Activated B cell treated with CpG ODN at 0.5 μM for 24 hours (primary cell): ENCODE measurements at regions not wholly inside any gene's neighbourhood (a gene's known extent, or its start where the extent isn't known, plus 50 kb on each side); places are given as distances from the start of the nearest gene placed in this dataset.

Source experiments
- ATAC-seq: fragments of 200-7000 bp; cut with Tn5 transposase; one replicate; pipeline ENCODE4 v1.10.0; 2021; ENCODE audit warnings: low read depth, mild to moderate bottlenecking, moderate library complexity
- CTCF ChIA-PET: fragments of 350-600 bp; sonication (Branson Sonifier 250); formaldehyde crosslinking; loops from one replicate; lab custom pipeline; 2021; ENCODE audit warnings: antibody characterized with exemption; lab: Charles Lee
- POLR2A ChIA-PET: fragments of 350-600 bp; sonication (Branson Sonifier 250); formaldehyde crosslinking; loops from one replicate; lab custom pipeline; 2021; ENCODE audit warnings: antibody characterized with exemption; lab: Charles Lee
- DNase-seq: peaks from one replicate; pipeline ENCODE4 v3.0.0; 2022
- H3K27ac Mint-ChIP-seq: one replicate; pipeline ENCODE4 v1.8.0; 2020; ENCODE audit warnings: mixed read lengths
- H3K27me3 Mint-ChIP-seq: one replicate; pipeline ENCODE4 v1.8.0; 2021; ENCODE audit warnings: mixed read lengths
- H3K36me3 Mint-ChIP-seq: one replicate; pipeline ENCODE4 v1.8.0; 2021; ENCODE audit warnings: low read depth, mixed read lengths
- H3K4me1 Mint-ChIP-seq: one replicate; pipeline ENCODE4 v1.8.0; 2021; ENCODE audit warnings: mixed read lengths
- H3K4me3 Mint-ChIP-seq: one replicate; pipeline ENCODE4 v1.8.0; 2020; ENCODE audit warnings: mild to moderate bottlenecking, mixed read lengths
- H3K9me3 Mint-ChIP-seq: one replicate; pipeline ENCODE4 v1.8.0; 2020; ENCODE audit warnings: mixed read lengths
- intact Hi-C: fragments of 100-400 bp; cut with micrococcal nuclease; formaldehyde crosslinking; loops from one replicate; pipeline ENCODE4 v1.15.1; 2024
- TF ChIP-seq, protein P1 (sequence below): fragments of 200-600 bp; IDR thresholded peaks from one replicate; pipeline ENCODE4 v1.8.0; 2022; ENCODE audit warnings: antibody characterized with exemption, mild to moderate bottlenecking

GRCh38 chr5:82560561-82560960 is 282.4 kb upstream of the RPS23 start:
- no peaks in the 10 kb centered on the region for H3K4me1 Mint-ChIP-seq
- DNase-seq (no peak), ATAC-seq (no peak)
- no peaks in the 10 kb centered on the region for H3K36me3 Mint-ChIP-seq
- H3K27ac Mint-ChIP-seq: no peak overlapping the region
- ChIA-PET POLR2A (no interaction called here), CTCF (no interaction called here)
- TF ChIP-seq, protein P1, sequence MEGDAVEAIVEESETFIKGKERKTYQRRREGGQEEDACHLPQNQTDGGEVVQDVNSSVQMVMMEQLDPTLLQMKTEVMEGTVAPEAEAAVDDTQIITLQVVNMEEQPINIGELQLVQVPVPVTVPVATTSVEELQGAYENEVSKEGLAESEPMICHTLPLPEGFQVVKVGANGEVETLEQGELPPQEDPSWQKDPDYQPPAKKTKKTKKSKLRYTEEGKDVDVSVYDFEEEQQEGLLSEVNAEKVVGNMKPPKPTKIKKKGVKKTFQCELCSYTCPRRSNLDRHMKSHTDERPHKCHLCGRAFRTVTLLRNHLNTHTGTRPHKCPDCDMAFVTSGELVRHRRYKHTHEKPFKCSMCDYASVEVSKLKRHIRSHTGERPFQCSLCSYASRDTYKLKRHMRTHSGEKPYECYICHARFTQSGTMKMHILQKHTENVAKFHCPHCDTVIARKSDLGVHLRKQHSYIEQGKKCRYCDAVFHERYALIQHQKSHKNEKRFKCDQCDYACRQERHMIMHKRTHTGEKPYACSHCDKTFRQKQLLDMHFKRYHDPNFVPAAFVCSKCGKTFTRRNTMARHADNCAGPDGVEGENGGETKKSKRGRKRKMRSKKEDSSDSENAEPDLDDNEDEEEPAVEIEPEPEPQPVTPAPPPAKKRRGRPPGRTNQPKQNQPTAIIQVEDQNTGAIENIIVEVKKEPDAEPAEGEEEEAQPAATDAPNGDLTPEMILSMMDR: no peak
- no peak overlapping the region for H3K4me3 Mint-ChIP-seq
- intact Hi-C loops: no loop called here
- H3K27me3 Mint-ChIP-seq: peaks cover 2% of the 10 kb centered on the region
- H3K9me3 Mint-ChIP-seq: peaks cover 8% of the 10 kb centered on the region

- ATAC-seq (no peak), DNase-seq (no peak)
- no peaks in the 10 kb centered on the region for H3K27me3 Mint-ChIP-seq
- POLR2A ChIA-PET: no interaction called here
- intact Hi-C loops: no loop called here
- H3K36me3 Mint-ChIP-seq: no peaks in the 10 kb centered on the region
- H3K4me1 Mint-ChIP-seq: no peaks in the 10 kb centered on the region
- TF ChIP-seq, protein P1: no peak
- H3K4me3 Mint-ChIP-seq: no peak overlapping the region
- CTCF ChIA-PET: no interaction called here
- H3K9me3 Mint-ChIP-seq: no peaks in the 10 kb centered on the region
- H3K27ac Mint-ChIP-seq: no peak overlapping the region
Measured at GRCh38 chr5:82551840-82552385, 273.8 kb upstream of the RPS23 start.

GRCh38 chr5:82551192-82551591 is 273.0 kb upstream of the RPS23 start:
- DNase-seq (no peak), ATAC-seq (no peak)
- H3K4me3 Mint-ChIP-seq: no peak overlapping the region
- H3K4me1 Mint-ChIP-seq: no peaks in the 10 kb centered on the region
- TF ChIP-seq, protein P1: no peak
- H3K9me3 Mint-ChIP-seq: no peaks in the 10 kb centered on the region
- ChIA-PET POLR2A (no interaction called here), CTCF (no interaction called here)
- intact Hi-C loops: no loop called here
- no peaks in the 10 kb centered on the region for H3K27me3 Mint-ChIP-seq
- H3K36me3 Mint-ChIP-seq: no peaks in the 10 kb centered on the region
- no peak overlapping the region for H3K27ac Mint-ChIP-seq

- CTCF ChIA-PET: no interaction called here
- TF ChIP-seq, protein P1: no peak
Measured at GRCh38 chr5:82549263-82549662, 271.1 kb upstream of the RPS23 start.

GRCh38 chr5:82544004-82544403 is 265.9 kb upstream of the RPS23 start:
- Mint-ChIP-seq H3K27ac (no peak overlapping the region), H3K4me1 (no peaks in the 10 kb centered on the region), H3K4me3 (no peak overlapping the region), H3K36me3 (no peaks in the 10 kb centered on the region), H3K9me3 (no peaks in the 10 kb centered on the region), H3K27me3 (no peaks in the 10 kb centered on the region)
- POLR2A ChIA-PET: no interaction called here
- intact Hi-C loops: no loop called here
- TF ChIP-seq, protein P1: no peak
- CTCF ChIA-PET: no interaction called here
- DNase-seq (no peak), ATAC-seq (no peak)

More at GRCh38 chr5:82549263-82549662, 271.1 kb upstream of the RPS23 start:
- ATAC-seq (no peak), DNase-seq (no peak)
- no peak overlapping the region for H3K4me3 Mint-ChIP-seq
- H3K4me1 Mint-ChIP-seq: no peaks in the 10 kb centered on the region
- H3K9me3 Mint-ChIP-seq: no peaks in the 10 kb centered on the region
- H3K27me3 Mint-ChIP-seq: no peaks in the 10 kb centered on the region
- intact Hi-C loops: no loop called here
- POLR2A ChIA-PET: no interaction called here
- no peak overlapping the region for H3K27ac Mint-ChIP-seq
- no peaks in the 10 kb centered on the region for H3K36me3 Mint-ChIP-seq
